H1 (cell line): ENCODE measurements at regions not wholly inside any gene's neighbourhood (a gene's known extent, or its start where the extent isn't known, plus 50 kb on each side); places are given as distances from the start of the nearest gene placed in this dataset.
A peak's percentile ranks its signal among the peaks of the same experiment; 100 is the strongest.

Experiments
- ATF2 ChIP-seq: IDR thresholded peaks from 2 replicates; pipeline ENCODE4 v1.6.1; 2012; ENCODE audit warnings: low read length, inconsistent platforms
- ATF3 ChIP-seq: IDR thresholded peaks from 2 replicates; pipeline ENCODE4 v1.6.1; 2011; ENCODE audit warnings: low read depth, mild to moderate bottlenecking, low read length; ENCODE audit not compliant: insufficient read depth
- CHD1 ChIP-seq: IDR thresholded peaks from 2 replicates; pipeline ENCODE4 v1.6.1; 2012; ENCODE audit warnings: low read depth, low read length, improper control_type of control experiment
- CTBP2 ChIP-seq: IDR thresholded peaks from 2 replicates; pipeline ENCODE4 v1.7.0; 2011; ENCODE audit warnings: borderline replicate concordance, mild to moderate bottlenecking, moderate library complexity, mixed read lengths, low read length; ENCODE audit not compliant: insufficient read depth, insufficient read length
- CTCF ChIP-seq, 3 experiments: IDR thresholded peaks; 1 replicate in 2 of 3; 2 replicates in 1 of 3; pipeline versions ENCODE4 v1.5.1 to v1.6.1; 2011; ENCODE audit warnings: low read length in 3 of 3, mild to moderate bottlenecking in 3 of 3, inconsistent platforms in 2 of 3, low read depth in 1 of 3, moderate library complexity in 1 of 3; ENCODE audit not compliant: insufficient read depth in 1 of 3; ENCODE audit errors: control extremely low read depth in 1 of 3
- E2F6 ChIP-seq: IDR thresholded peaks from 2 replicates; pipeline ENCODE4 v1.6.1; 2012; ENCODE audit warnings: inconsistent platforms
- EGR1 ChIP-seq: IDR thresholded peaks from 2 replicates; pipeline ENCODE4 v1.6.1; 2011; ENCODE audit warnings: low read depth, low read length, borderline replicate concordance
- EZH2 ChIP-seq: fragments of 200-600 bp; sonication (generic); IDR thresholded peaks from 2 replicates; pipeline ENCODE4 v1.7.1; 2012; ENCODE audit warnings: low read depth, mild to moderate bottlenecking, moderate library complexity, low read length, inconsistent platforms; ENCODE audit not compliant: severe bottlenecking
- GABPA ChIP-seq: IDR thresholded peaks from 2 replicates; pipeline ENCODE4 v1.6.1; 2011; ENCODE audit warnings: mild to moderate bottlenecking, low read length, moderate library complexity, borderline replicate concordance; ENCODE audit not compliant: insufficient read depth
- HDAC6 ChIP-seq: IDR thresholded peaks from one replicate; pipeline ENCODE4 v1.7.1; 2012; ENCODE audit warnings: low read depth, mild to moderate bottlenecking, inconsistent platforms, low read length, moderate library complexity
- JUN ChIP-seq: IDR thresholded peaks from 2 replicates; pipeline ENCODE4 v1.6.1; 2011; ENCODE audit warnings: low read depth, mild to moderate bottlenecking, improper control_type of control experiment, low read length
- KDM4A ChIP-seq: IDR thresholded peaks from one replicate; pipeline ENCODE4 v1.7.1; 2012; ENCODE audit warnings: low read depth, mild to moderate bottlenecking, moderate library complexity, low read length, inconsistent platforms; ENCODE audit not compliant: severe bottlenecking
- KDM5A ChIP-seq: fragments of 200-600 bp; IDR thresholded peaks from 2 replicates; pipeline ENCODE4 v1.7.1; 2012; ENCODE audit warnings: mild to moderate bottlenecking, low read length, inconsistent platforms, mixed read lengths
- NRF1 ChIP-seq: IDR thresholded peaks from 2 replicates; pipeline ENCODE4 v1.6.1; 2011; ENCODE audit warnings: mild to moderate bottlenecking, low read depth, low read length, improper control_type of control experiment
- POU5F1 ChIP-seq: IDR thresholded peaks from 2 replicates; pipeline ENCODE4 v1.6.1; 2011; ENCODE audit warnings: low read depth, mild to moderate bottlenecking, low read length, moderate library complexity
- RBBP5 ChIP-seq: IDR thresholded peaks from 2 replicates; pipeline ENCODE4 v1.7.1; 2012; ENCODE audit warnings: low read depth, mild to moderate bottlenecking, inconsistent platforms, low read length, moderate library complexity, borderline replicate concordance
- SIX5 ChIP-seq: IDR thresholded peaks from 2 replicates; pipeline ENCODE4 v1.6.1; 2011; ENCODE audit warnings: mild to moderate bottlenecking, low read depth, low read length
- SP4 ChIP-seq: IDR thresholded peaks from 2 replicates; pipeline ENCODE4 v1.6.1; 2012; ENCODE audit warnings: low read length, inconsistent platforms

- no peak for TF ChIP-seq NRF1
- no peak for TF ChIP-seq E2F6
- TF ChIP-seq HDAC6, result no peak
- peak; percentile 76; the same call in 1 of the 2 replicates for TF ChIP-seq RBBP5
- TF ChIP-seq EZH2, result peak; percentile 4
- TF ChIP-seq ATF2, result no peak
- no peak for TF ChIP-seq JUN
- TF ChIP-seq EGR1, result peak; percentile 42; the same call in 1 of the 2 replicates
- no peak for TF ChIP-seq SP4
- TF ChIP-seq CTCF (IDR thresholded peaks at IDR 0.05; ENCODE audit: control extremely low read depth in 1 of 3, insufficient read depth in 1 of 3, low read depth in 1 of 3, low read length in 3 of 3), result no peak
- TF ChIP-seq POU5F1, result no peak
- no peak for TF ChIP-seq SIX5
- no peak for TF ChIP-seq GABPA
- TF ChIP-seq CHD1, result no peak
- peak; percentile 75 for TF ChIP-seq CTBP2
- no peak for TF ChIP-seq KDM4A
- no peak for TF ChIP-seq ATF3
- no peak for TF ChIP-seq KDM5A
Measured at GRCh38 chr11:116193321-116194131, 579.3 kb downstream of the BUD13 start (continued).
